ENCODE measurements at regions not wholly inside any gene's neighbourhood (a gene's known extent, or its start where the extent isn't known, plus 50 kb on each side); places are given as distances from the start of the nearest gene placed in this dataset.

- Histone ChIP-seq H3K9me3 (no peaks in the 10 kb centered on the region), H3K4me3 (no peak overlapping the region), H3K27ac (no peak overlapping the region), H3K4me1 (ENCODE audit: control insufficient read depth in 1 of 2, low read depth in 2 of 2) (peaks cover 0 to 4% of the 10 kb centered on the region in 2 donors), H3K36me3 (no peaks in the 10 kb centered on the region), H3K27me3 (replicated peaks; ENCODE audit: insufficient read depth) (no peaks in the 10 kb centered on the region)
- DNase-seq (ENCODE audit: low spot score) (no peak), ATAC-seq (ENCODE audit: insufficient number of reproducible peaks, low FRiP score, low read depth) (no peak)
- no peak for TF ChIP-seq CTCF (IDR thresholded peaks at IDR 0.05)
Observed at GRCh38 chr15:38890194-38890593, 325.6 kb upstream of the RASGRP1 start.

GRCh38 chr15:38893925-38894242, 329.3 kb upstream of the RASGRP1 start:
- ATAC-seq (ENCODE audit: insufficient number of reproducible peaks, low FRiP score, low read depth) (no peak), DNase-seq (ENCODE audit: low spot score) (no peak)
- H3K27ac ChIP-seq: no peak overlapping the region
- no peaks in the 10 kb centered on the region for H3K9me3 ChIP-seq
- no peak for TF ChIP-seq CTCF (IDR thresholded peaks at IDR 0.05)
- no peaks in the 10 kb centered on the region for H3K36me3 ChIP-seq
- H3K4me3 ChIP-seq: no peak overlapping the region
- peaks cover 0 to 4% of the 10 kb centered on the region in 2 donors for H3K4me1 ChIP-seq (ENCODE audit: control insufficient read depth in 1 of 2, low read depth in 2 of 2)
- no peaks in the 10 kb centered on the region for H3K27me3 ChIP-seq (replicated peaks; ENCODE audit: insufficient read depth)

GRCh38 chr15:38894243-38894948, 329.8 kb upstream of the RASGRP1 start:
- H3K27ac ChIP-seq: no peak overlapping the region
- H3K4me3 ChIP-seq: no peak overlapping the region

DNA sequence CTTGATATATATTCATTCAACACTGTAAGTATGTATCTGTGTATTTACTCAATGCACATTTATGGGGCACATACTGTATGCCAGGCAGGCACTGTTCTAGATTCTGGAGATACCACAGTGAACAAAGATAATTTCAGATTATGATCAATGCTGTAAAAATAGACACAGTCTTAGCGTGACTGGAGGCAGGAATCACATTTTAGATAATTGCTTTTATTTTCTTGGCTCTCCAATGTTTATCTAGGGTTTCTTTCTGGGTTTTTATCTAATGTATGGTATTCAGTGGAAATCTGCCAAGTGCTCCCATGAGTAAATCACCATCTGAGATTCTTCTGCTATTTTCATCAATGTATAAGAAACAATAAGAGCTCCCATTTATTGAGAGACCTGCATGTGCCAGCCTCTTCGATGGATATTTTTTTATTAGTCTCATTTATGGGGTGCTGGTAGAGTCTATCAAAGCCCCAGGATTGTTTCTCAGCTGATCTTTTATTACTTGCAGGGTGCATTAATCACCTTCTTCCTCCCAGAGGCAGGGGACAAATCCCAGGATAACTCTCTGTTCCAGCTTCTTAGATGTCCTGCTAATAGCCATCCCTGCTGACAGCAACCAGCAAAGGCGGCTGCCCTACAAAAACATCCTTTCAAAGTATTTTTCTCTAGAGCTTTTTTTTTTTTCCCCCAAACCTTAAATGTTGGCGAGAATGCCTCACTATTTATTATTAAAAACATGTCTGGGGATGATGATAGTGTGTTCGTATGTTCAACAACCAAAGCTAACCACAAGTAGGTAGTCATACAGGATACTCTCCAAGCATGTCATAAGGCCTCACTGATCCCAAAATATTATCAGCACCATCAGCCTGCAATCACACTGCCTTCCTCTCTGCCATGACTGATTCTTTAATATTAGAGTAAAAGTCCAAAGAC, 331.0 kb upstream of the RASGRP1 start:
- Histone ChIP-seq H3K27ac (no peak overlapping the region), H3K9me3 (no peaks in the 10 kb centered on the region), H3K27me3 (replicated peaks; ENCODE audit: insufficient read depth) (no peaks in the 10 kb centered on the region), H3K36me3 (no peaks in the 10 kb centered on the region), H3K4me3 (no peak overlapping the region), H3K4me1 (ENCODE audit: control insufficient read depth in 1 of 2, low read depth in 2 of 2) (peaks cover 0 to 4% of the 10 kb centered on the region in 2 donors)
- TF ChIP-seq CTCF (IDR thresholded peaks at IDR 0.05): no peak
- no peak for DNase-seq (ENCODE audit: low spot score)
- ATAC-seq (ENCODE audit: insufficient number of reproducible peaks, low FRiP score, low read depth): no peak

More at GRCh38 chr15:38894243-38894948, 329.8 kb upstream of the RASGRP1 start:
- Histone ChIP-seq H3K9me3 (no peaks in the 10 kb centered on the region), H3K4me1 (ENCODE audit: control insufficient read depth in 1 of 2, low read depth in 2 of 2) (peaks cover 0 to 4% of the 10 kb centered on the region in 2 donors), H3K36me3 (no peaks in the 10 kb centered on the region), H3K27me3 (replicated peaks; ENCODE audit: insufficient read depth) (no peaks in the 10 kb centered on the region)
- ATAC-seq (ENCODE audit: insufficient number of reproducible peaks, low FRiP score, low read depth): no peak
- no peak for TF ChIP-seq CTCF (IDR thresholded peaks at IDR 0.05)
- DNase-seq (ENCODE audit: low spot score): no peak

GRCh38 chr15:38896647-38897046, 332.0 kb upstream of the RASGRP1 start:
- Histone ChIP-seq H3K27ac (no peak overlapping the region), H3K9me3 (no peaks in the 10 kb centered on the region), H3K36me3 (no peaks in the 10 kb centered on the region), H3K4me3 (no peak overlapping the region), H3K27me3 (replicated peaks; ENCODE audit: insufficient read depth) (no peaks in the 10 kb centered on the region), H3K4me1 (ENCODE audit: control insufficient read depth in 1 of 2, low read depth in 2 of 2) (peaks cover 0 to 4% of the 10 kb centered on the region in 2 donors)
- no peak for DNase-seq (ENCODE audit: low spot score)
- no peak for TF ChIP-seq CTCF (IDR thresholded peaks at IDR 0.05)
- no peak for ATAC-seq (ENCODE audit: insufficient number of reproducible peaks, low FRiP score, low read depth)

Data from thoracic aorta (tissue), 2 donors.